Trophoblast cell (in vitro differentiated cells and primary cell): ENCODE measurements at regions not wholly inside any gene's neighbourhood (a gene's known extent, or its start where the extent isn't known, plus 50 kb on each side); places are given as distances from the start of the nearest gene placed in this dataset.
A peak's percentile ranks its signal among the peaks of the same experiment; 100 is the strongest.

Source experiments
- DNase-seq, 2 donors: peaks; one replicate each; pipeline ENCODE4 v3.0.0-alpha.2; 2016
- H2AFZ ChIP-seq: 2 replicates; pipeline ENCODE4 v1.6.1; 2013; ENCODE audit warnings: low read length, moderate library complexity, mild to moderate bottlenecking; ENCODE audit not compliant: insufficient read depth, poor library complexity
- H2AK5ac ChIP-seq: 2 replicates; pipeline ENCODE4 v1.6.1; 2013; ENCODE audit warnings: mild to moderate bottlenecking, low read length
- H2BK120ac ChIP-seq: 2 replicates; pipeline ENCODE4 v1.6.1; 2013; ENCODE audit warnings: low read length, mild to moderate bottlenecking, moderate library complexity; ENCODE audit not compliant: insufficient read depth, poor library complexity
- H2BK12ac ChIP-seq: 2 replicates; pipeline ENCODE4 v1.6.1; 2013; ENCODE audit warnings: mild to moderate bottlenecking, low read length, moderate library complexity
- H2BK5ac ChIP-seq: 2 replicates; pipeline ENCODE4 v1.6.1; 2013; ENCODE audit warnings: low read length, low read depth, moderate library complexity, mild to moderate bottlenecking; ENCODE audit not compliant: poor library complexity
- H3K14ac ChIP-seq: 2 replicates; pipeline ENCODE4 v1.6.1; 2013; ENCODE audit warnings: mild to moderate bottlenecking, low read length
- H3K18ac ChIP-seq: 2 replicates; pipeline ENCODE4 v1.6.1; 2013; ENCODE audit warnings: mild to moderate bottlenecking, low read length
- H3K23ac ChIP-seq: 2 replicates; pipeline ENCODE4 v1.6.1; 2013; ENCODE audit warnings: low read length
- H3K27ac ChIP-seq: 2 replicates; pipeline ENCODE4 v1.5.1; 2013; ENCODE audit warnings: low read depth, mild to moderate bottlenecking, inconsistent platforms, low read length, moderate library complexity
- H3K27me3 ChIP-seq: 2 replicates; pipeline ENCODE4 v1.6.1; 2013; ENCODE audit warnings: inconsistent platforms, mild to moderate bottlenecking, low read length, moderate library complexity; ENCODE audit not compliant: insufficient read depth
- H3K36me3 ChIP-seq, 2 experiments: 1 replicate in 1 of 2; 2 replicates in 1 of 2; pipeline ENCODE4 v1.6.1; 2013; ENCODE audit warnings: low read length in 2 of 2, mild to moderate bottlenecking in 2 of 2, moderate library complexity in 1 of 2; ENCODE audit not compliant: insufficient read depth in 2 of 2, control insufficient read depth in 1 of 2
- H3K4ac ChIP-seq: 2 replicates; pipeline ENCODE4 v1.6.1; 2013; ENCODE audit warnings: low read depth, mild to moderate bottlenecking, low read length, moderate library complexity
- H3K4me1 ChIP-seq, 2 experiments: 1 replicate in 1 of 2; 2 replicates in 1 of 2; pipeline ENCODE4 v1.6.1; 2013; ENCODE audit warnings: low read length in 2 of 2, mild to moderate bottlenecking in 2 of 2, moderate library complexity in 1 of 2; ENCODE audit not compliant: insufficient read depth in 2 of 2, control insufficient read depth in 1 of 2
- H3K4me2 ChIP-seq: 2 replicates; pipeline ENCODE4 v1.6.1; 2013; ENCODE audit warnings: inconsistent platforms, mild to moderate bottlenecking, low read length, moderate library complexity
- H3K4me3 ChIP-seq: 2 replicates; pipeline ENCODE4 v1.5.1; 2013; ENCODE audit warnings: mild to moderate bottlenecking, low read depth, low read length, inconsistent platforms
- H3K79me1 ChIP-seq: one replicate; pipeline ENCODE4 v1.6.1; 2013; ENCODE audit warnings: low read length
- H3K79me2 ChIP-seq: 2 replicates; pipeline ENCODE4 v1.6.1; 2013; ENCODE audit warnings: low read length, mild to moderate bottlenecking; ENCODE audit not compliant: control insufficient read depth, insufficient read depth, poor library complexity
- H3K9ac ChIP-seq: 2 replicates; pipeline ENCODE4 v1.6.1; 2013; ENCODE audit warnings: mild to moderate bottlenecking, low read length
- H3K9me3 ChIP-seq: 2 replicates; pipeline ENCODE4 v1.6.1; 2013; ENCODE audit warnings: low read depth, mild to moderate bottlenecking, control low read depth, inconsistent platforms, low read length; ENCODE audit not compliant: insufficient read depth
- H4K12ac ChIP-seq: 2 replicates; pipeline ENCODE4 v1.6.1; 2013; ENCODE audit warnings: low read depth, mild to moderate bottlenecking, low read length, moderate library complexity
- H4K8ac ChIP-seq: 2 replicates; pipeline ENCODE4 v1.6.1; 2013; ENCODE audit warnings: low read depth, mild to moderate bottlenecking, low read length, moderate library complexity
- H4K91ac ChIP-seq: one replicate; pipeline ENCODE4 v1.6.1; 2013; ENCODE audit warnings: low read depth, mild to moderate bottlenecking, low read length, moderate library complexity
- WGBS: extraction: QIAGEN DNeasy Blood & Tissue Kit; methylation state at CpG from one replicate; pipeline ENCODE4 v1.1.7; 2013; ENCODE audit warnings: missing lambda C conversion rate; ENCODE audit not compliant: insufficient read length, insufficient coverage; ENCODE audit errors: extremely low coverage; 5-methylcytosine and 5-hydroxymethylcytosine counted together

GRCh38 chr5:23820765-23821471 is 313.5 kb downstream of the PRDM9 start:
- no peak overlapping the region for H3K23ac ChIP-seq
- H3K14ac ChIP-seq, result no peak overlapping the region
- no peak overlapping the region for H3K27ac ChIP-seq
- no peak overlapping the region for H2BK120ac ChIP-seq
- peak in 1 of 2 donors; percentile 60 for DNase-seq
- no peak overlapping the region for H4K91ac ChIP-seq
- H3K4ac ChIP-seq, result no peak overlapping the region
- H4K8ac ChIP-seq, result no peak overlapping the region
- no peak overlapping the region for H3K9ac ChIP-seq
- H3K4me1 ChIP-seq, result no peaks in the 10 kb centered on the region
- H4K12ac ChIP-seq, result no peak overlapping the region
- H3K79me2 ChIP-seq, result no peaks in the 10 kb centered on the region
- WGBS, result no CpG with 5 or more reads among the region's 5 CpGs
- no peaks in the 10 kb centered on the region for H3K36me3 ChIP-seq
- H3K27me3 ChIP-seq, result no peaks in the 10 kb centered on the region
- no peak overlapping the region for H2AK5ac ChIP-seq
- no peak overlapping the region for H2BK5ac ChIP-seq
- H3K9me3 ChIP-seq, result no peaks in the 10 kb centered on the region
- no peak overlapping the region for H2BK12ac ChIP-seq
- no peaks in the 10 kb centered on the region for H3K79me1 ChIP-seq
- no peak overlapping the region for H3K4me2 ChIP-seq
- no peak overlapping the region for H3K4me3 ChIP-seq
- no peak overlapping the region for H3K18ac ChIP-seq
- no peak overlapping the region for H2AFZ ChIP-seq

DNA sequence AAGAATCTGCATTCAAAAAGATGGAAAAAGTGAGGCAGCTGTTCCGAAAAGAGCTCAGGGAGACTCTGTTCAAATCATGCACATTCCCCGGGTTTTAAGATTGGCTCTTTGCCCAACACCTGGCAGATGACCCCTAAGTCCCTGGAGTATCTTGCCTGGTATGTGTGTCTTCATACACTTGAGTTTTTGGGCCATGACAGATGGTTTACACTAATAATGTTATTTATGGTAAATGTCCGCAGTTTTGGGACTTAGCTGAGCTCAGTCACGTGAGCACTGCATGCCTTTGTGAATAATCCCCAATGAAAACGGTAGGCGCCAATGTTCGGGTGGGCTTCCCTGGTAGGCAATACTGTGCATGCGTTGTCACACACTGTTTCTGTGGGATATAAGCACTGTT is 316.1 kb downstream of the PRDM9 start:
- Histone ChIP-seq H3K4me3 (no peak overlapping the region), H3K23ac (no peak overlapping the region), H2AK5ac (no peak overlapping the region), H3K27me3 (no peaks in the 10 kb centered on the region), H3K4me1 (no peaks in the 10 kb centered on the region), H4K12ac (no peak overlapping the region), H3K4ac (no peak overlapping the region), H2BK5ac (no peak overlapping the region), H2AFZ (no peak overlapping the region), H3K27ac (no peak overlapping the region), H3K14ac (no peak overlapping the region), H2BK12ac (no peak overlapping the region), H4K91ac (no peak overlapping the region), H3K18ac (no peak overlapping the region), H4K8ac (no peak overlapping the region), H3K79me1 (no peaks in the 10 kb centered on the region), H3K36me3 (no peaks in the 10 kb centered on the region), H3K4me2 (no peak overlapping the region), H3K79me2 (no peaks in the 10 kb centered on the region), H3K9me3 (no peaks in the 10 kb centered on the region), H3K9ac (no peak overlapping the region), H2BK120ac (no peak overlapping the region)
- no CpG with 5 or more reads among the region's 8 CpGs for WGBS
- DNase-seq, result no peak

DNA sequence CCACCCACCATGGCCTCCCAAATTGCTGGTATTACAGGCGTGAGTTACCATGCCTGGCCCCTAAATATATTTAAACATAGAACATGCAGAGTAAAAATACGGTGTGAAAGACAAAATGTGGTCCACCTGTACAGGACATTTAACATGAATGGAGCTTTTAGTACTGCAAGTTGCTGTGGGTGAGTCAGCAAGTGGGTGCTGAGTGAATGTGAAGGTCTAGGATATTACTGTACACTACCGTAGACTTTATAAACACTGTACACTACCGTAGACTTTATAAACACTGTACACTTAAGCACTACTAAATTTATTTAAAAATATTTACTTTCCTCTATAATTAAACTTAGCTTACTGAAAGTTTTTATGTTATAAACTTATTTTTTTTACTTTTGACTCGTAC is 317.8 kb downstream of the PRDM9 start:
- WGBS, result no CpG with 5 or more reads among the region's 5 CpGs

GRCh38 chr5:23840083-23840482 is 332.7 kb downstream of the PRDM9 start:
- no peak overlapping the region for H2BK120ac ChIP-seq
- H3K4me3 ChIP-seq, result no peak overlapping the region
- H3K4me1 ChIP-seq, result no peaks in the 10 kb centered on the region
- H3K4me2 ChIP-seq, result no peak overlapping the region
- H2BK12ac ChIP-seq, result no peak overlapping the region
- no peak overlapping the region for H2BK5ac ChIP-seq
- no peaks in the 10 kb centered on the region for H3K36me3 ChIP-seq
- no peaks in the 10 kb centered on the region for H3K79me1 ChIP-seq
- H3K18ac ChIP-seq, result no peak overlapping the region
- no peak overlapping the region for H4K12ac ChIP-seq
- H3K9ac ChIP-seq, result no peak overlapping the region
- no peaks in the 10 kb centered on the region for H3K79me2 ChIP-seq
- no peak overlapping the region for H4K8ac ChIP-seq
- no peaks in the 10 kb centered on the region for H3K9me3 ChIP-seq
- DNase-seq, result peak in 1 of 2 donors; percentile 7
- H4K91ac ChIP-seq, result no peak overlapping the region
- no peak overlapping the region for H3K4ac ChIP-seq
- no peaks in the 10 kb centered on the region for H3K27me3 ChIP-seq
- H3K27ac ChIP-seq, result no peak overlapping the region
- H3K23ac ChIP-seq, result no peak overlapping the region
- H2AK5ac ChIP-seq, result no peak overlapping the region
- H2AFZ ChIP-seq, result no peak overlapping the region
- H3K14ac ChIP-seq, result no peak overlapping the region

More for the DNA sequence above, 317.8 kb downstream of the PRDM9 start:
- no peaks in the 10 kb centered on the region for H3K4me1 ChIP-seq
- H2BK5ac ChIP-seq, result no peak overlapping the region
- no peak overlapping the region for H3K23ac ChIP-seq
- no peak overlapping the region for H4K8ac ChIP-seq
- H3K36me3 ChIP-seq, result no peaks in the 10 kb centered on the region
- no peak for DNase-seq
- no peaks in the 10 kb centered on the region for H3K79me1 ChIP-seq
- H3K27ac ChIP-seq, result no peak overlapping the region
- H3K14ac ChIP-seq, result no peak overlapping the region
- H4K91ac ChIP-seq, result no peak overlapping the region
- H2AFZ ChIP-seq, result no peak overlapping the region
- no peak overlapping the region for H3K4ac ChIP-seq
- H3K18ac ChIP-seq, result no peak overlapping the region
- no peak overlapping the region for H4K12ac ChIP-seq
- no peaks in the 10 kb centered on the region for H3K27me3 ChIP-seq
- H3K9me3 ChIP-seq, result no peaks in the 10 kb centered on the region
- no peak overlapping the region for H3K9ac ChIP-seq
- no peak overlapping the region for H2BK12ac ChIP-seq
- no peaks in the 10 kb centered on the region for H3K79me2 ChIP-seq
- H3K4me3 ChIP-seq, result no peak overlapping the region
- H3K4me2 ChIP-seq, result no peak overlapping the region
- no peak overlapping the region for H2BK120ac ChIP-seq
- no peak overlapping the region for H2AK5ac ChIP-seq
